H1 (cell line): ENCODE measurements at regions not wholly inside any gene's neighbourhood (a gene's known extent, or its start where the extent isn't known, plus 50 kb on each side); places are given as distances from the start of the nearest gene placed in this dataset.

Experiments used
- CTCF ChIA-PET: fragments of 300-600 bp; sonication (Branson Sonifier 250); formaldehyde crosslinking; loops from one replicate; lab custom pipeline; 2021; ENCODE audit not compliant: partially characterized antibody; lab: Charles Lee
- POLR2A ChIA-PET: fragments of 300-600 bp; sonication (Branson Sonifier 250); formaldehyde crosslinking; loops from one replicate; lab custom pipeline; 2021; ENCODE audit warnings: inconsistent platforms; ENCODE audit not compliant: partially characterized antibody; lab: Charles Lee
- DNase-seq, 2 experiments: peaks; one replicate each; pipeline versions ENCODE4 v3.0.0 to v3.0.0-alpha.2; 2010 to 2022; ENCODE audit warnings: low spot score in 2 of 2, low read depth in 1 of 2, mixed read lengths in 1 of 2
- FAIRE-seq: peaks from 2 replicates; lab custom pipeline; 2011; peaks lifted over from hg19 to GRCh38; lab: Jason Lieb, UNC
- H2AFZ ChIP-seq: 2 replicates; pipeline ENCODE4 v1.8.1; 2012; ENCODE audit warnings: low read length, inconsistent platforms
- H2AK5ac ChIP-seq: 2 replicates; pipeline ENCODE4 v1.6.1; 2013; ENCODE audit warnings: low read depth, low read length
- H2BK120ac ChIP-seq: replicated peaks from 2 replicates; pipeline ENCODE3; 2013; ENCODE audit warnings: low read depth, low read length, inconsistent platforms
- H2BK12ac ChIP-seq: 2 replicates; pipeline ENCODE4 v1.6.1; 2013; ENCODE audit warnings: low read depth, low read length
- H2BK15ac ChIP-seq: 2 replicates; pipeline ENCODE4 v1.6.1; 2013; ENCODE audit warnings: low read length
- H2BK20ac ChIP-seq: 2 replicates; pipeline ENCODE4 v1.6.1; 2013; ENCODE audit warnings: low read length
- H2BK5ac ChIP-seq: 2 replicates; pipeline ENCODE4 v1.6.1; 2013; ENCODE audit warnings: low read depth, low read length
- H3K14ac ChIP-seq: 2 replicates; pipeline ENCODE4 v1.6.1; 2013; ENCODE audit warnings: inconsistent platforms; ENCODE audit not compliant: insufficient read length
- H3K18ac ChIP-seq: 2 replicates; pipeline ENCODE4 v1.6.1; 2013; ENCODE audit warnings: low read length; ENCODE audit errors: extremely low read depth
- H3K23ac ChIP-seq: 2 replicates; pipeline ENCODE4 v1.6.1; 2013; ENCODE audit warnings: inconsistent platforms; ENCODE audit not compliant: insufficient read length
- H3K23me2 ChIP-seq: 2 replicates; pipeline ENCODE4 v1.6.1; 2013; ENCODE audit warnings: low read depth, low read length
- H3K27ac ChIP-seq: 2 replicates; pipeline ENCODE4 v1.6.1; 2011; ENCODE audit warnings: low read depth, low read length, inconsistent platforms
- H3K27me3 ChIP-seq, 4 experiments: replicated peaks in 1 of 4; 1 replicate in 1 of 4; 2 replicates in 3 of 4; pipeline versions ENCODE4 v1.6.1 to v1.8.1; 2011 to 2013; ENCODE audit warnings: low read length in 3 of 4, mild to moderate bottlenecking in 3 of 4, inconsistent platforms in 2 of 4, mixed read lengths in 2 of 4, moderate library complexity in 1 of 4; ENCODE audit not compliant: control insufficient read depth in 3 of 4, insufficient read depth in 3 of 4; ENCODE audit errors: extremely low read depth in 1 of 4
- H3K36me3 ChIP-seq, 4 experiments: 2 replicates each; pipeline versions ENCODE4 v1.6.1 to v1.8.1; 2011 to 2013; ENCODE audit warnings: mild to moderate bottlenecking in 4 of 4, low read length in 3 of 4, moderate library complexity in 2 of 4, control low read depth in 1 of 4, inconsistent platforms in 1 of 4; ENCODE audit not compliant: insufficient read depth in 4 of 4, control insufficient read depth in 2 of 4
- H3K4ac ChIP-seq: replicated peaks from 2 replicates; pipeline ENCODE3; 2013; ENCODE audit warnings: low read length, low read depth, mixed read lengths, inconsistent platforms; ENCODE audit not compliant: insufficient read length
- H3K4me1 ChIP-seq, 4 experiments: replicated peaks in 1 of 4; 1 replicate in 1 of 4; 2 replicates in 3 of 4; pipeline versions ENCODE4 v1.6.1 to v1.8.1; 2011 to 2013; ENCODE audit warnings: low read length in 3 of 4, inconsistent platforms in 2 of 4, mixed read lengths in 1 of 4; ENCODE audit not compliant: insufficient read depth in 4 of 4, control insufficient read depth in 3 of 4
- H3K4me2 ChIP-seq, 2 experiments: 2 replicates each; pipeline versions ENCODE4 v1.6.1 to v1.8.1; 2011 to 2013; ENCODE audit warnings: low read depth in 2 of 2, low read length in 2 of 2, control low read depth in 1 of 2, inconsistent platforms in 1 of 2, mild to moderate bottlenecking in 1 of 2; ENCODE audit not compliant: insufficient read depth in 1 of 2
- H3K4me3 ChIP-seq, 4 experiments: fragments of 200-600, 300-600 bp in 1 of 4; sonication (generic), shearing (Covaris generic), sonication (Bioruptor Twin) in 1 of 4; 2 replicates each; pipeline versions ENCODE4 v1.5.1 to v1.8.1; 2011 to 2016; ENCODE audit warnings: low read length in 4 of 4, low read depth in 3 of 4, control low read depth in 2 of 4, inconsistent platforms in 2 of 4, mild to moderate bottlenecking in 2 of 4, mixed read lengths in 1 of 4, moderate library complexity in 1 of 4; ENCODE audit not compliant: insufficient read depth in 2 of 4; ENCODE audit errors: extremely low read depth in 1 of 4
- H3K56ac ChIP-seq: replicated peaks from 2 replicates; pipeline ENCODE3; 2013; ENCODE audit warnings: low read depth, mild to moderate bottlenecking, mixed read lengths, low read length, inconsistent platforms; ENCODE audit not compliant: insufficient read length
- H3K79me1 ChIP-seq: 2 replicates; pipeline ENCODE4 v1.6.1; 2013; ENCODE audit warnings: low read depth, low read length, control low read depth
- H3K79me2 ChIP-seq, 2 experiments: 2 replicates each; pipeline versions ENCODE4 v1.6.1 to v1.8.1; 2012 to 2013; ENCODE audit warnings: low read length in 2 of 2, mild to moderate bottlenecking in 2 of 2, inconsistent platforms in 1 of 2; ENCODE audit not compliant: insufficient read depth in 2 of 2, control insufficient read depth in 1 of 2
- H3K9ac ChIP-seq, 4 experiments: replicated peaks in 1 of 4; 1 replicate in 1 of 4; 2 replicates in 3 of 4; pipeline versions ENCODE4 v1.6.1 to v1.8.1; 2011 to 2013; ENCODE audit warnings: low read depth in 3 of 4, low read length in 3 of 4, control low read depth in 2 of 4, mild to moderate bottlenecking in 2 of 4, moderate library complexity in 2 of 4, inconsistent platforms in 1 of 4; ENCODE audit errors: extremely low read depth in 1 of 4
- H3K9me3 ChIP-seq, 2 experiments: 2 replicates each; pipeline versions ENCODE4 v1.6.1 to v1.8.1; 2012 to 2013; ENCODE audit warnings: mild to moderate bottlenecking in 2 of 2, moderate library complexity in 2 of 2, control low read depth in 1 of 2, inconsistent platforms in 1 of 2, low read depth in 1 of 2, low read length in 1 of 2, mixed read lengths in 1 of 2; ENCODE audit not compliant: insufficient read depth in 2 of 2
- H4K20me1 ChIP-seq, 2 experiments: replicated peaks in 1 of 2; 2 replicates each; pipeline versions ENCODE3 to v1.8.1; 2011 to 2013; ENCODE audit warnings: inconsistent platforms in 2 of 2, low read length in 2 of 2, mild to moderate bottlenecking in 1 of 2; ENCODE audit not compliant: insufficient read depth in 2 of 2, control insufficient read depth in 1 of 2
- H4K5ac ChIP-seq: 2 replicates; pipeline ENCODE4 v1.6.1; 2013; ENCODE audit warnings: low read length, low read depth, mixed read lengths, inconsistent platforms; ENCODE audit not compliant: insufficient read length
- H4K8ac ChIP-seq: 2 replicates; pipeline ENCODE4 v1.8.0; 2013; ENCODE audit warnings: mild to moderate bottlenecking, moderate library complexity, low read length, inconsistent platforms; ENCODE audit not compliant: insufficient read depth; ENCODE audit errors: extremely low read depth
- H4K91ac ChIP-seq: replicated peaks from 2 replicates; pipeline ENCODE3; 2013; ENCODE audit warnings: low read length, mixed read lengths, inconsistent platforms; ENCODE audit not compliant: insufficient read length
- ATF2 ChIP-seq: IDR thresholded peaks from 2 replicates; pipeline ENCODE4 v1.6.1; 2012; ENCODE audit warnings: low read length, inconsistent platforms
- CBX8 ChIP-seq: fragments of 300-800, 300-1000 bp; sonication (generic); IDR thresholded peaks from 2 replicates; pipeline ENCODE4 v1.7.1; 2016; ENCODE audit warnings: low read depth, low read length, borderline replicate concordance
- HDAC2 ChIP-seq, 2 experiments: fragments of 300-600 bp in 1 of 2; sonication (generic) in 1 of 2; IDR thresholded peaks; 2 replicates each; pipeline ENCODE4 v1.6.1; 2011 to 2012; ENCODE audit warnings: low read depth in 2 of 2, low read length in 2 of 2, mild to moderate bottlenecking in 2 of 2, moderate library complexity in 2 of 2, borderline replicate concordance in 1 of 2, inconsistent platforms in 1 of 2
- HDAC6 ChIP-seq: IDR thresholded peaks from one replicate; pipeline ENCODE4 v1.7.1; 2012; ENCODE audit warnings: low read depth, mild to moderate bottlenecking, inconsistent platforms, low read length, moderate library complexity
- MAFK ChIP-seq: IDR thresholded peaks from 2 replicates; pipeline ENCODE4 v1.6.1; 2012; ENCODE audit warnings: low read depth, mild to moderate bottlenecking, improper control_type of control experiment, low read length
- NANOG ChIP-seq: IDR thresholded peaks from 2 replicates; pipeline ENCODE4 v1.6.1; 2011; ENCODE audit warnings: low read length, low read depth, mild to moderate bottlenecking, inconsistent platforms; ENCODE audit not compliant: insufficient read depth, poor library complexity, severe bottlenecking
- POU5F1 ChIP-seq: IDR thresholded peaks from 2 replicates; pipeline ENCODE4 v1.6.1; 2011; ENCODE audit warnings: low read depth, mild to moderate bottlenecking, low read length, moderate library complexity
- RBBP5 ChIP-seq: IDR thresholded peaks from 2 replicates; pipeline ENCODE4 v1.7.1; 2012; ENCODE audit warnings: low read depth, mild to moderate bottlenecking, inconsistent platforms, low read length, moderate library complexity, borderline replicate concordance
- RNF2 ChIP-seq: fragments of 200-900, 300-1000 bp; sonication (generic); IDR thresholded peaks from 2 replicates; pipeline ENCODE4 v1.7.1; 2016; ENCODE audit warnings: borderline replicate concordance, low read depth, mild to moderate bottlenecking, antibody characterized with exemption, low read length; ENCODE audit not compliant: poor library complexity, severe bottlenecking; ENCODE audit errors: missing control alignments
- SP4 ChIP-seq: IDR thresholded peaks from 2 replicates; pipeline ENCODE4 v1.6.1; 2012; ENCODE audit warnings: low read length, inconsistent platforms
- TCF12 ChIP-seq: IDR thresholded peaks from 2 replicates; pipeline ENCODE4 v1.6.1; 2011; ENCODE audit warnings: low read depth, mild to moderate bottlenecking, low read length
- WGBS, 2 experiments: shearing (Covaris generic) in 1 of 2; methylation state at CpG; one replicate each; pipeline versions ENCODE4 v1.1.6 to v1.1.7; 2013 to 2015; ENCODE audit warnings: low lambda C conversion rate in 2 of 2, mixed read lengths in 2 of 2, inconsistent platforms in 1 of 2, low coverage in 1 of 2, missing lambda C conversion rate in 1 of 2; ENCODE audit not compliant: insufficient replicate concordance in 2 of 2, insufficient coverage in 1 of 2, insufficient read length in 1 of 2; ENCODE audit errors: extremely low coverage in 1 of 2, missing lambda C conversion rate in 1 of 2; 5-methylcytosine and 5-hydroxymethylcytosine counted together

- Histone ChIP-seq H3K4ac (no peak overlapping the region), H2AFZ (no peak overlapping the region), H2BK12ac (no peak overlapping the region), H3K9ac (no peak overlapping the region), H3K9me3 (no peaks in the 10 kb centered on the region), H3K23me2 (no peaks in the 10 kb centered on the region), H3K4me1 (no peaks in the 10 kb centered on the region), H2BK20ac (no peak overlapping the region), H2BK120ac (no peak overlapping the region), H3K14ac (no peak overlapping the region), H2AK5ac (no peak overlapping the region), H4K91ac (no peak overlapping the region), H4K8ac (no peak overlapping the region), H3K56ac (no peak overlapping the region), H3K79me1 (no peaks in the 10 kb centered on the region), H2BK15ac (no peak overlapping the region), H3K4me2 (no peak overlapping the region), H3K23ac (no peak overlapping the region), H3K79me2 (no peaks in the 10 kb centered on the region), H2BK5ac (no peak overlapping the region), H4K5ac (no peak overlapping the region), H3K4me3 (no peak overlapping the region)
- CTCF ChIA-PET, result interaction anchor here (2.0 kb wide), 1 partner anchor 61 kb away, joined by 8 read pairs; no protein-coding TSS in a partner anchor
- 100% methylated on average over 2 of the region's 2 CpGs; no CpG with 5 or more reads in 1 of the 2 experiments for whole genome bisulfite sequencing, 2 experiments
- DNase-seq, result no peak
- no peak for FAIRE-seq
- POLR2A ChIA-PET, result interaction anchor here (0.6 kb wide), 1 partner anchor 97 kb away, joined by 3 read pairs; no protein-coding TSS in a partner anchor
- TF ChIP-seq MAFK, result no peak
- TF ChIP-seq CBX8, result no peak
- TF ChIP-seq HDAC2 (IDR thresholded peaks at IDR 0.05; ENCODE audit: borderline replicate concordance in 1 of 2, low read depth in 2 of 2, low read length in 2 of 2), result no peak
- TF ChIP-seq RNF2, result no peak
- TF ChIP-seq SP4, result no peak
- TF ChIP-seq NANOG, result no peak
- no peak for TF ChIP-seq HDAC6
- no peak for TF ChIP-seq ATF2
- no peak for TF ChIP-seq TCF12
- no peak for TF ChIP-seq POU5F1
- TF ChIP-seq RBBP5, result no peak
- TF ChIP-seq, all 59 proteins: peak for 0
- H3K27me3 ChIP-seq, result no peaks in the 10 kb centered on the region
- no peaks in the 10 kb centered on the region for H4K20me1 ChIP-seq
- no peak overlapping the region for H3K18ac ChIP-seq
- H3K27ac ChIP-seq, result no peak overlapping the region
- no peaks in the 10 kb centered on the region for H3K36me3 ChIP-seq
These were observed 618.1 kb downstream of the PPP4R3C start for GRCh38 chrX:26845056-26845455.
